Left lung (tissue), 4 donors: ENCODE measurements at regions not wholly inside any gene's neighbourhood (a gene's known extent, or its start where the extent isn't known, plus 50 kb on each side); places are given as distances from the start of the nearest gene placed in this dataset.

Experiments
- ATAC-seq: fragments of 200-7000 bp; cut with Tn5 transposase; one replicate; pipeline ENCODE4 v1.9.1; 2020; ENCODE audit warnings: moderate library complexity
- DNase-seq, 4 donors: peaks; one replicate each; pipeline ENCODE4 v3.0.0-alpha.2; 2013 to 2020
- H3K27ac ChIP-seq, 2 donors: fragments of 200-600 bp; sonication (generic) in 1 of 2; one replicate each; pipeline versions ENCODE4 v1.5.0 to v1.8.0; 2020 to 2021
- H3K27me3 ChIP-seq, 2 donors: fragments of 200-600 bp; sonication (generic) in 1 of 2; one replicate each; pipeline versions ENCODE4 v1.5.0 to v1.8.0; 2020 to 2021
- H3K36me3 ChIP-seq, 2 donors: fragments of 200-600 bp; sonication (generic) in 1 of 2; one replicate each; pipeline versions ENCODE4 v1.5.0 to v1.8.0; 2020 to 2021
- H3K4me1 ChIP-seq, 2 donors: fragments of 200-600 bp; one replicate each; pipeline ENCODE4 v1.8.0; 2021
- H3K4me3 ChIP-seq, 2 donors: fragments of 200-600 bp; sonication (generic) in 1 of 2; one replicate each; pipeline versions ENCODE4 v1.5.0 to v1.8.0; 2020 to 2021; ENCODE audit warnings: mild to moderate bottlenecking in 1 of 2
- H3K9me3 ChIP-seq, 2 donors: fragments of 200-600 bp; sonication (generic) in 1 of 2; one replicate each; pipeline versions ENCODE4 v1.5.0 to v1.8.0; 2020 to 2021
- CTCF ChIP-seq, 2 donors: fragments of 200-600 bp; sonication (generic) in 1 of 2; IDR thresholded peaks; one replicate each; pipeline versions ENCODE4 v1.5.0 to v1.8.0; 2021; ENCODE audit warnings: antibody characterized with exemption in 2 of 2
- intact Hi-C, 2 donors: fragments of 100-400 bp; cut with DNase I; formaldehyde crosslinking; loops; one replicate each; pipeline versions ENCODE4 v1.11.2 to v1.14.2; 2022
- donor health status: DM: no; HTN: yes; CAD: no.
- donor health status: DM: no; HTN: no; CAD: no.

- peaks cover 13 to 41% of the 10 kb centered on the region in 2 donors for H3K4me1 ChIP-seq
- no peaks in the 10 kb centered on the region for H3K9me3 ChIP-seq
- ATAC-seq (no peak), DNase-seq (no peak)
- no peak for TF ChIP-seq CTCF (IDR thresholded peaks at IDR 0.05)
- H3K36me3 ChIP-seq, result no peaks in the 10 kb centered on the region
- H3K27ac ChIP-seq, result no peak overlapping the region
- H3K27me3 ChIP-seq, result no peaks in the 10 kb centered on the region
- intact Hi-C loops, result no loop called here
- H3K4me3 ChIP-seq, result no peak overlapping the region
These were observed 268.4 kb downstream of the FOXO1 start for GRCh38 chr13:40398065-40398464.

GRCh38 chr13:40399756-40400155 lies 266.7 kb downstream of the FOXO1 start:
- TF ChIP-seq CTCF (IDR thresholded peaks at IDR 0.05), result no peak
- H3K27me3 ChIP-seq, result no peaks in the 10 kb centered on the region
- H3K9me3 ChIP-seq, result no peaks in the 10 kb centered on the region
- no peak overlapping the region for H3K4me3 ChIP-seq
- ATAC-seq, result no peak
- H3K27ac ChIP-seq, result no peak overlapping the region
- peaks cover 21 to 53% of the 10 kb centered on the region in 2 donors for H3K4me1 ChIP-seq
- H3K36me3 ChIP-seq, result no peaks in the 10 kb centered on the region
- intact Hi-C loops, result no loop called here
- DNase-seq, result no peak

- Histone ChIP-seq H3K27ac (peak overlapping the region; percentile 58 to 82), H3K27me3 (no peaks in the 10 kb centered on the region), H3K4me3 (no peak overlapping the region), H3K4me1 (peaks cover 21 to 55% of the 10 kb centered on the region in 2 donors), H3K36me3 (no peaks in the 10 kb centered on the region), H3K9me3 (no peaks in the 10 kb centered on the region)
- DNase-seq (peak; percentile 75 to 97 (median 92)), ATAC-seq (peak; percentile 97)
- intact Hi-C loops, result no loop called here
- no peak for TF ChIP-seq CTCF (IDR thresholded peaks at IDR 0.05)
These were observed 264.3 kb downstream of the FOXO1 start for GRCh38 chr13:40401911-40402776.

GRCh38 chr13:40402931-40403431 lies 263.5 kb downstream of the FOXO1 start:
- peak in 1 of 4 donors; percentile 26 for DNase-seq
- no peaks in the 10 kb centered on the region for H3K27me3 ChIP-seq
- intact Hi-C loops, result no loop called here

More at GRCh38 chr13:40402931-40403431, 263.5 kb downstream of the FOXO1 start:
- Histone ChIP-seq H3K27ac (peak overlapping the region; percentile 73 to 82), H3K9me3 (no peaks in the 10 kb centered on the region), H3K36me3 (no peaks in the 10 kb centered on the region), H3K4me3 (no peak overlapping the region), H3K4me1 (peaks cover 21 to 55% of the 10 kb centered on the region in 2 donors)
- no peak for TF ChIP-seq CTCF (IDR thresholded peaks at IDR 0.05)
- ATAC-seq, result peak; percentile 31
